HG02763 (cell line): ENCODE measurements at regions not wholly inside any gene's neighbourhood (a gene's known extent, or its start where the extent isn't known, plus 50 kb on each side); places are given as distances from the start of the nearest gene placed in this dataset.
A peak's percentile ranks its signal among the peaks of the same experiment; 100 is the strongest.

Source experiments
- ATAC-seq: cut with Tn5 transposase; IDR thresholded peaks from one replicate; pipeline ENCODE4 v1.9.1; 2021; ENCODE audit warnings: mild to moderate bottlenecking, moderate library complexity; ENCODE audit not compliant: unreplicated experiment

DNA sequence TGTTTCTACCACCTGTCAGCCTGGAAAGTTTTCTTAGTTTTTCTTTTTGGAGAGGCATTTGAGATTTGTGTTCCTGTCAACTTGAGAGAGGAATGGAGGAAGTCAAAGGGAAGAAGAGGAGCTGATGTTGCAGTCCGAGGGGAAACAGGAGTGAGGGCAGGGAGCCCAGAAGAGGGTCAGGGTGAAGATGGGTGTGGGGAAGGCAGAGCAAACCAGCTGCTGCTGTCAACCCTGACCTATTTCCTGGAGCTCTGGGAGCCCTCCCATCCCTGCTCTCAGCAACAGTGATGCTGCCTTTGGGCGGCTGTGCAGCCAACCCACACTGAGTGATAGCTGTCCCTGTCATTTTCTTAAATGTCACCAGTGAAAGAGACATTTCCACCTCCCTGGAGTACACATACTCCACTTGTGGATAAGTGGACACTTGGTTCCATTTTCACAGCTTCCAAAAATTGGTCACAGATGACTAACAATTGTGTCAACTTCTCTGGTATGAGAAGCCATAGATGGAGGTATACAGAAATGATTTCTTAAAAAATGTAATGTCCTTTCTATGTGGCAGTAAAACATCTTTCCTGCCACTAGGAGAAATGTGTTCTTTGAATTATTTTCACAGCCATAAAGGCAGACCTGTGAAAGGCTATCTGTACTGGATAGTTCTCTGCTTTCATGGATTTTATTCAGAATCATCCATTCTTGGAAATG lies 556.3 kb upstream of the TBL1XR1 start:
- ATAC-seq = no peak

GRCh38 chr3:177754508-177754921 lies 557.2 kb upstream of the TBL1XR1 start:
- no peak for ATAC-seq

DNA sequence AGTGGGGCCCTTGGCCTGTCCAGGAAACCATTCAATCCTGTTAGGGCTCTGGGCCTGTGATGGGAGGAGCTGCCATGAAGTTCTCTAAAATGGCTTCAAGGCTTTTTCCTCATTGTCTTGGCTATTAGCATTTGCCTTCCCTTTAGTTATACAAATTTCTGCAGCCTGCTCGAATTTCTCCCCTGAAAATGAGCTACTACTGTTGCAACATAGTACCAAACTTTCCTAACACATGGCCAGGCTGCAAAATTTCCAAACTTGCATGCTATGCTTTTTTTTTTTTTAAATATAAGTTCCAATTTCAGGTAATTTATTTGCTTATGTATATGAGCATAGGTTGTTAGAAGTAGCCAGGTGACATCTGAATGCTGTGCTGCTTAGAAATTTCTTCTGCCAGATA lies 560.8 kb upstream of the TBL1XR1 start:
- ATAC-seq = no peak

- ATAC-seq = no peak
These were observed 563.5 kb upstream of the TBL1XR1 start for GRCh38 chr3:177760803-177761202.

DNA sequence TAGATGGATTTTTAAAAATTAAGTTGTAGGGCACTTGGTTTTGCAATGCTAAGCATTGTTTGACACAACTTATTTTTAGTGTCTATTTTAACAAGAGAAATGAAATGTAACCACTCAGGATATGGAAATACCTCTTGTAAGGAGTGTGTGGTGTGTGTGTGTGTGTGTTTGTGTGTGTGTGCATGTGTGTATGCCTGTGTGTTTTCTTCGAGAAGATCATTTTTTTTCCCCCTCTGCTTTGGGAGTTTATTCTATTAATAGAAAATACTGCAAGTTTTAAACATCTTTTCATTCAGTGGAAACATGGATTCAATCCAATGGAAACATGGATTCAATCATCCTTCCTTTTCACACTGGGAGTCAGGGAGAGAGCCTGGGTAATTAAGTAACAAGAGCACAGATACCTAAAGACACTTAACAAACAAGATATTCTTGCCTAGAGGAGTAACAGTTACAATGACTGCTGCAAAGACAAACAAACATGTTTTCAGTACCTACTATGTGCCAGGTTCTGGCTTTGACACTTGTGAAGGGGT lies 567.2 kb upstream of the TBL1XR1 start:
- no peak for ATAC-seq

DNA sequence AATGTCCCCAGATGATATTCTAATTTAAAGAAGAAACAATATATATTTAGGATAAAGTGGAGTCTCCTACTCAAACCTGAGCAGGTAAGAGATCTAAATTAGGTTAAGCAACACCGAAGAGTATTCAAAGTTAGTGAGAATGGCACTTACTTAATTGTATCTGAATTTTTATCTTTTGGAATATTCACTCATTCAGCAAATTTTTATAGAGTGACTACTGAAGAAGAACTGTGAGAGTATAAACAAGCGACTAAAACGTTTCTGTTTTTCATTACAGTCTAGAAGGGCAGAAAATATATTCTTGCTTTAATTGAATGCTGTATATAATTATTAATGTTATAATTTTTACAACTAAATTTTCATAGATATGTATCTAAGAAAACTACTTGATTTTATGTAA lies 567.7 kb upstream of the TBL1XR1 start:
- no peak for ATAC-seq

DNA sequence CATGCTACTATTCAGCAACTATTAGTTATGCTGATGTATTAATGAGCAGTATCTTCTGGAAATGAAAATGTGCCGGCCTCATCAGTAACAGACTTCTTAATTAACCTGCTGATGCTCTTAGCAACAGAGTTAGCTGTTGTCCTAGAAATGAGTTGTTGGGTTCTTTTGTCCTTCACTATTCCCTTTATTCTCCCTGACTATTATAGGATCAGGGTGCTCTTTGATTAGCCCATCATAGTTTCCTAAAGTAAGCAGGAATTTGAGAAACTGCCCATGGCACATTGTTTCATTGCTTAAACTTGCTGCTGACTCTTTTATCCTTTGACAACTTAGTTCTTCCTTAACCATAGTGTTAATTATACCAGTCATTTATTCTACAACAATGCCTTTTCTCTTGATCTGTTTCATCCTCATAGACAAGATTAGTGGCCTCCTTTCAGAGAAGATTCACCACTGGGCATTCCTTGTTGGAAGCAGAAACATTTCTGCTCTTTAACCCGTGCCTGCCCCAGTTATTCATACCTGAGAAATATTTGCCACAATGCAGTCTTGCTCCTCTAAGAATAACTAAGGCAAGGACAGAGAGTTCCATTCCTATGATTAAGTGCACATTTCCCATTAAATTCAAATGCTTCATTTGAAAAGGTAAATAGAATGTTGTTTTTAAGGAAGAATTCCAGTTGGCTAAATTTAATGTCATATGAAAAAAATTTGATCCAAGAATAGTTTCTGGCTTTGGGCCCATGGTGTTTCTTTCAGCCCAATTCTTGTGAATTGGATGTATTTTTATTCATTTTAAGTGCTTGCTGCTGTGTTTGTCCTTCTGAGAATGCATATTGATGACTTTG lies 573.3 kb upstream of the TBL1XR1 start:
- no peak for ATAC-seq

GRCh38 chr3:177771780-177772179 lies 574.5 kb upstream of the TBL1XR1 start:
- no peak for ATAC-seq

DNA sequence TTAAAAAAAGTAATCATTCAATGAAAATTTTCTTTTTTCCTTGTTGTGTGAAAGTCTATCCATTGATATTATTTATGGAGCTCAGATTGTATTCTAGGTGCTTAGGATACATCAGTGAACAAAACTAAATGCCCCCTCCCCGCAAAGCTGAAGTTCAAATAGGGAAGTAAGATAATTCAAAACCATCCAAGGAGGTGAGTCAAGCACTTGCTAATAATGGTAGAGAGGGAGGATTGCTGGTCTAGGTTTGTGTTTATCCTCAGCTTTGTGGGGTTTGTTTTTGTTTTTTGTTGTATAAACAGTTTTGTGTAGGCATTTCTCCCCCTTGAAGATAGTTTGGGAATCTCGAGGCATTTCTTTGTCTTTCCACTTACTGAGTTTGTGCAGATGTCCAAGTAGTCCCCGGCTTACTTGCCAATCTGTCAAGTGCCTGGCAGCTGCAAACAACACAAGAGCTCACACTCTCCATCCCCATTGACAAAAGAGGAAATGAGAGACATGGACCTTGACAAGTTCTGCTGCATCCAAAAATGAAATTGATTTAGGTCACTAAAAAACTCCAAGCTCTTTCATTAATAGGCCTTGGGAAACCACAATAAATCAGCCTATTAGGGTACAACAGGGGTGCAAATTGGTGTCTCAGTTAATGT lies 575.8 kb upstream of the TBL1XR1 start:
- no peak for ATAC-seq

GRCh38 chr3:177773717-177774116 lies 576.4 kb upstream of the TBL1XR1 start:
- no peak for ATAC-seq

GRCh38 chr3:177776661-177777101 lies 579.4 kb upstream of the TBL1XR1 start:
- no peak for ATAC-seq

DNA sequence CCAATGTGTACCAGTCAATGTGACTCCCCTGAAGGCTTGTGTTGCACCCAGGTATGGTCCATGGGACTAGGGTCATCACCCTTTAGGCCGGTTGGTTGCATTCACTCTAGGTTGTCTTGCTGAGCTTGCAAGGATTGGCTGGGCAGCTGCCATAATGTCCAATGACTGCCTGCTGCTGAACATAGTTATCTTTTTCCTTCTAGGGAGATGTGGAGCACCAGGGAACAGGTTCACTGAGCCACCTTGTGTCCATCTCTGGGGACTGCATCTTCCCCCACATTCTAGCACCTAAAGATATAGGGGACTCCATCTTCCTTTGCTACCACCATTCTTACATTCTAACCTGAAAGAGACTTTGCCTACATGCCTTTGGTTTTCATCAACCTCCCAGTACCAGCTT lies 580.4 kb upstream of the TBL1XR1 start:
- ATAC-seq = peak; percentile 80

DNA sequence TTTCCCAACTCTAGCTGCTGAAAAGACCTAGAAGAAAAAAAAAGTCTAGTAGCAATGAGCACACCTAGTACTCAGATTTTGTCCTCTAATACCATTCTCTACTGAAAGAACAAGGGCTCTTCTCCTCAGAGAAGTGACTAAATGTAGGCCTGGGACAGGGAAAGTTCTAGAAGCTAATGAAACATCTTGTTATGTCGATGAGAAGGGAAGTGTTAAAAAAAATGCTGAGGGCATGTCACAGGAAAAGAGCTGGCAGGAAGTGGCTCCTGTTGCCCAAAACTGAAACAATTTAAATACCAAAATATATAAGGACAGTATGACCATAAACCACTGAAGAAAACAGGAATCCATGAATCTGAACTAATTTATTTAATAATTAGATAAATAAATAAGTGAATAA lies 581.4 kb upstream of the TBL1XR1 start:
- no peak for ATAC-seq

- no peak for ATAC-seq
These were observed 584.4 kb upstream of the TBL1XR1 start for GRCh38 chr3:177781686-177782161.

DNA sequence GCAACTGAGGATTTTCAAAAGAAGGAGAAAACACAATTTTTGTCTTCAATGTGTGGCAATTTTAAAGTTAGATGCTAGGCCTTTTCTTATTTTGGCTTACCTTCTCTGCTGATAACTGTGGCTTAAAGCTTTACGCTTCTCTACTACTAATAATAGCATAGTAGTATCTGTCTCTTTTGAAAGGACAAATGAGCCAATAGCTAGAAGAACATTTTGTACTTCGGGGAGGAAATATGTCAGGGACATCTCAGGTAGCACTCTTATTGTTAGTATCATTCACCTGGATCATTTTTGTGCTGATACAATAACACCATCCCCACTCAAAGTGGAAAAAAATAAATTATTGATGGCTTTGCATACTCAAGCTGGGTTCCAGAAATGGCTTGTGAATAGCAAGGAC lies 586.1 kb upstream of the TBL1XR1 start:
- ATAC-seq = no peak

GRCh38 chr3:177783767-177784166 lies 586.5 kb upstream of the TBL1XR1 start:
- no peak for ATAC-seq

DNA sequence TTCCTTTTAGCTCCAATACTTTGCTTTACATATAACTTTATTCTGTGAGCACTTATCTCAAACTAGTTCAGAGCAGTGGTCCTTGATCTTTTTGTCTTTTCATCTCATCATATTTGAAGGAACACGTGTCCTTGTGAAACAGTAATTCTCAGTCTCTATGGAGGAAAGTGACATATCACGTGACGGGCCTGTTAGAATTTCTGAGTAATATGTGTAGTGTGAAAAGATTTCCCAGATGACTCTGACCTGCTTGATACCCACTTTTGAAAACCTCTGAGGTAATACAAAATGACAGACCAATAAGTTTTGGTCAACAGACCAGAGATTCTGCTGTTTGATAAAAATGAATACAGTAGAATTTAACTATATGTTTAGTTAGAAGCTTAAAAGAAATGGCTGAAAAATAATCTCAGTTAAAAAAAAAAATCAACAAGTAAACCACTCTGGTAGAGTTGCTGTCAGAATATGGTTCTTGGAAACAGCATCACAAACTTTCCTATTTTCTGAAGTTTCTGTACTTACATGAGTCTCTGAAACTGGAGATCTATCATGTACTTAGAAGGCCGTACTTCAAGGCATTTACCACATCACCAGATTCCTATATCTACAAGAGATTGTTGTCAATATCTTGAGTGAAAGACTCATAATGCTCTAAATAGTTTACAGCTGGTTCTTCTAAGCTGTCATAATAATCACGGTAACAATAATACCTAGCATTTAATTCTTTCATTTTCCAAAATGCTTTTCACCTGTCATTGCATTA lies 590.2 kb upstream of the TBL1XR1 start:
- ATAC-seq = no peak

DNA sequence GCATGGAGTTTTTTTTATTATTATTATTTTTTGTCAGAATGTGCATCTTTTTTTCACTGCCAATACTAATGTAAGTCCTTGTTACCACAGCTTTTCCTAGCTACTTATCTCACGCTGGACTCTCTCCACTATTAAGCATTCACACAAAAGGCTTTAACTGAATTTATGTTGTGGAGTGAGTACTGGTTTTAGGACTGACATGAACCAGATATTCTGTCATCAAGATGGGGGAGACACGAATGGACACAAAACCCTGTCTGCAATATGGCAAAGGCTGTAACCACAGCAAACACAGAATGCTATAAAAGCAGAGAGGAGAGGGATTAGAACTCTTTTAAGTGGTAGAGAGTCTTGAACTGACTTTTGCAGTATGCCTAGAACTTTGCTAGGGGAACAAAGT lies 592.2 kb upstream of the TBL1XR1 start:
- ATAC-seq = no peak

- no peak for ATAC-seq
These were observed 595.2 kb upstream of the TBL1XR1 start for GRCh38 chr3:177792311-177793030.

DNA sequence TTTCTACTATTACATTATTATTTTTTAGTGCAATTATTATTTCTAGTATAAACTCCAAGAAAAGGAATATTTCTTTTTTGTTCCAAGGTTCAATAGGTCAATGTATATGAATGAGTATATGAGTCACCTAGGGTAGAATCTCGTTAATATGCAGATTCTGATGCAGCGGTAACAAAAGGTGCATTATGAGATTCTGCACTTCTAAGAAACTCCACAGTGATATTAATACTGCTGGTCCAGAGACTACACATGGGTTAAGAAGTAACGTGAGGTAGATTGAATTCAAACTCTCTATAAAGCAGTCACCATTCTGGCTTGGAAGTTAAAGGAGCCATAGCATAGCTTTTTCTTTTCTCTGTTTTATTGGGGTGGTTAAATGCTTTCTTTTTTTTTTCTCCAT lies 596.2 kb upstream of the TBL1XR1 start:
- no peak for ATAC-seq
